Ureter (tissue), 1 donor: ENCODE measurements at regions not wholly inside any gene's neighbourhood (a gene's known extent, or its start where the extent isn't known, plus 50 kb on each side); places are given as distances from the start of the nearest gene placed in this dataset.

Experiments used
- DNase-seq: peaks from one replicate; pipeline ENCODE4 v3.0.0-alpha.2; 2020; ENCODE audit warnings: low spot score
- donor health status: DM: yes; HTN: yes; CAD: no.

- no peak for DNase-seq
Observed at GRCh38 chrX:40452031-40452430, 128.7 kb upstream of the ATP6AP2 start.

DNA sequence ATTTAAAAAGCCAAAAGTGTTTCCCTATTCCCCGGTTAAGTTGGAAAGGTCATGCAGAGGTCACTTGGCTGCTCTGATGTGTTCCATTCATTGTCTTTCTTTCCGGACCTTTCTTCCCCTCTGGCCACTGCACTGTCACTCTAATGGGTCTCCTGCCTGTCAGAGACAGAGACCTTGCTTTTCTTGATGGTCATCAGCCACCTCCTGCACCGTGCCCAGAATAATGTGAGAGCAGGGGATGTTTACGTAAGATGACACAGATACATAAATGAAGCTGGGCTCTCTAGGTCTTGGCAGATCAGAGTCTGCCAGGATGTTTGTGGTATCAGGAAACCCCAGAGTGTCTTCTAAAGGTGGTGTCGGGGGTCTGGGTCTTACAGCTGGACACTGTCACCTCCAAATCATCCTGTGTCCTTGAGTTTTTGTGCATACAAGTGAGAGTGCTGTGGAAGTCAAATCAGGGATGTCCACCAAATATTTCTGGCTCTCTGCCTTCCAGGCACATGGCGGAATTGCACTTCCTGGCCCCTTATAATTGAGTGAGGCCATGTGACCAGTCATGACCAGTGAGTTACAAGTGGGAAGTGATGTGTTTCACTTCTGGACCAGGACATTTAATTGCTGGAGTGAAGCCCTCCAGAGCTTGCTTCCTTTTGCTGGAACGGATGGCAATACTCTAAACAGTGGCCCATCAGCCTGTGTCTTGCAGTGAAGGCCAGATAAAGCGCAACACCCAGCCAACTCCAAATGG lies 130.6 kb upstream of the ATP6AP2 start:
- DNase-seq = no peak

- peak; percentile 60 for DNase-seq
Observed at GRCh38 chrX:40449396-40449795, 131.4 kb upstream of the ATP6AP2 start.

DNA sequence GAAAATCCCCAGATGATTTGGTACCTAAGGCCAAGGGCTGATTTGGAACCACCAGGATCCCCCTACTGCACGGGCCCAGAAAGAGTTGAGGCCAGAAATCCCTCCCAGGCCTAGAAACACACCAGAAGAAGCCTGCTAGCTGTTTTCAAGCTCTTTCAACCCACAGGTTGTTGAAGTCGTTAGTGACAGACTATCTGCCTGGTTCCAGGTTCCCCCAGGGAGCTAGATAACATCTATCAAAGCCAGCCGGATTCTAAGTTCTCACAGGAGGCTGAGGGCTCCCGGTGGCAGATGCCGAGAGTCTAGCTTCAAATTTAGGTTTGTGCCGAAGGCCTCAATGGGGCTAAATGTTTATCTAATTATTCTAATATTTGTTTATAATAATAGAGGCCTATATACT lies 132.0 kb upstream of the ATP6AP2 start:
- DNase-seq = no peak

DNA sequence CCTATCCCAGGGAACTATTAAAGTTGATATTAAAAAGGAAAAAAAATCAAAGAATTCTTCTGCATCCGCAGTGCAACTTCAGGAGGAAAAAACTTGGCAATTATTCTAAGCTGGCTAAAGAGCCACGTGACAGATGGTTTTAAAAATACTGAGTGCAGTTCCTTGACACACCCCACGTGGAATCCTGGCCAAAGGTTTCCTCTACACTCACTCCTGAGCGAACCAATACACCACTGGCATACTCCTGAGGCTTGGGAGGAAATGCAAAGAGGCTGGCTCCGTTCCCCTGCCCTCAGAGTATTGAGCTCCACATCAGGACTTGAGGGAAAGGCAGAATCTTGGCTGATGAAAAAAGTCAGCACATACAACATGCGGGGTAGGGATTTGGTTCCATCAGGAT lies 133.8 kb upstream of the ATP6AP2 start:
- DNase-seq = peak; percentile 59

DNA sequence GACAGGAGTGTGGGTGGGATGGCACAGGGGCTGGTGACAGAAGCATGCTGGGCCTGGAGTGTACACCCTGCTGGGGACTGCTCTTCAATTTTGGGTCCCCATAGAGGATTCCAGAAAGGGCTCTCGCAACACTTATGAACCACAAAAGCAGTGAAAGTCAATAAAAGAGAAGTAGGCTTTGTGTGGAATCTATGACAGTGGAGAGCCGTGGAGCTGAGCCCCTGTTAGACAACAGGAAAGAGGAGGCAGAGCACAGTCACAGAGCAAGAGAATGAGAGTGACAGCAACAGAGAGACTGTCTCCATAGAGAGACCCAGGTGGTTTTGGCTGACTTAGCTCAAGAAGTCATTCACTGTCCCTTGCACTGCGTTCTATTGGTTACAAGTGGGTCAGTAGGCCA lies 135.1 kb upstream of the ATP6AP2 start:
- no peak for DNase-seq

DNA sequence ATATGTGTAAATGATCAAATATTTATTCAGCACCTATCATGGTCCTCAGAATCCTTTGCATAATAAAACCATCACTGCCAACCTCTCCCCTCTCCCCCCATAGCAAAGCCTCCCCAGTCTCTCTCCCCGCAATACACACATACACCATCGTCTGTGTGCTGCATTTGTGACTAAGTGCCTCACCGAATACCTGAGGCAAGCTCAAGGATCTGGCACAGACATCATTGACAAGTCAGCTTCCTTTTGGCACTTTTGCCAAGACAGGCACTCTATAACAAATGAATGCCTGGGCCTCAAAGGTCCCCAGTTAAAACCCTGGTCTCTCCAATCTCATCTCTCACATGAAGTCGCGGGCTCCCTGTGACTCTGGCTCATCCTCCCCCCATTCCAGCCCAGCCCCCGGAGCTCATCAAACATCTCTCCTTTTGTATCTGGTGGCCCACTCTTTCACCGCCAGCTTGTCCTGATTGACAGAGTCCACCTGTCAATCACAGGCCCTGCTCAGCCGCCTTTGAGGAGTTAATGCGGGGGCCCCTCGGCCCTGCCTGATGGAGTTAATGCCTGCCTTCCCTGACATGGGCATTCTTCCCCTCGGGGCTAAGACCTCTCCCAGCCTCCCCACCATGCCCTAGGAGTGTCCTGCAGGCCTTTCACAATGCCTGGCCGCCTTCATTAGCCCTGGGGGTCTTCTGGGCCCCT lies 135.8 kb upstream of the ATP6AP2 start:
- no peak for DNase-seq

DNA sequence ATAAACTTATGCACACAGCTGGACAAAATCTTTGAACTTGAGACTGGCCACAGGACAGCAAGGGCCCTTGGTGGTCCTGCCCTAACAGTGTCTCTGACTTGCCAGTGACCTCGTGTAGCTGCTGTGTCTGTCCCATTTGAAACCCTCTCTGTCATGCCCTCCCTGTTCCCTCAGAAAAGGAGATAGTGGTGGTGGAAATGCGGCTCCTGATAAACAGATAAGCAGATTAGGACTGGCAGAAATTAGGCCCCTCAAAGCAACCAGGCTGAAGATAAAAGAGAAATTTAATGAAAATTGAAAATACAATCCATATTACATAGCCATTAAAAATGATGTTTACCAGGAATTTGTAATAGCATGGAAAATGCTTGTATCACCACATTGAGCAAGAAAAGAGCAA lies 136.6 kb upstream of the ATP6AP2 start:
- DNase-seq = no peak

GRCh38 chrX:40440866-40441265 lies 139.9 kb upstream of the ATP6AP2 start:
- DNase-seq = no peak

DNA sequence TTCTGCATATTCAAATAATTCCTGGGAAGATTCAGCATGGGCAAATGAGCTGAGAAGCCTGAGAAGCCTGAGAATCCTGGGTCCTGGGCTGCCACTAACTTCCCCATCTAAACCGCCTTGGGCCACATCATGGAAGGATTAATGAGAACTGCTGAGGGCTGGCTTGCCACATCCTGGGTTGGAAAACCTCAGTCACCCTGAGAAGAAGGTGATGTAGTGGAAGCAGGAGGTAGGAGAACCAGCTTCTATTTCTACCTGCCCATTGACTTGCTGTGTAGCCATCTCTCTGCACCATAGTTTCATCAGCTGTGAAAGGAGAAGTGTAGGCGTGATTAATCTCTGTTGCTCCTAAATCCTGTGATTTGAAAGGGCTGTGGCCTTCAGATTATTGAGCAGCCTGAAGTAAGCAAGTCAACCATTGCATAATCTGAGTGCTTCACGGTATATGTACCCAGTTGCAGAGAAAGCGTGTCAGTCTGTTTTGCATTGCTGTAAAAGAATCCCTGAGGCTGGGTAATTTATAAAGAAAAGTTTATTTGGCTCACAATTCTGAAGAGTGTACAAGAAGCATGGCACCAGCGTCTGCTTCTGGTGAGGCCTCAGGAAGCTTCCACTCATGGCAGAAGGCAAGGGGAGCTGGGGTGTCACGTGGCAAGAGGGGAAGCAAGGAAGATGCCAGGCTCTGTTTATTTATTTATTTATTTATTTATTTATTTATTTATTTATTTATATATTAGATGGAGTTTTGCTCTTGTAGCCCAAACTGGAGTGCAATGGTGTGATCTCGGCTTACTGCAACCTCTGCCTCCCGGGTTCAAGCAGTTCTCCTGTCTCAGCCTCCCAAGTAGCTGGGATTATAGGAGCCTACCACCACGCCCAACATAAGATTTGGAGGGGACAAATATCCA lies 140.9 kb upstream of the ATP6AP2 start:
- no peak for DNase-seq

DNA sequence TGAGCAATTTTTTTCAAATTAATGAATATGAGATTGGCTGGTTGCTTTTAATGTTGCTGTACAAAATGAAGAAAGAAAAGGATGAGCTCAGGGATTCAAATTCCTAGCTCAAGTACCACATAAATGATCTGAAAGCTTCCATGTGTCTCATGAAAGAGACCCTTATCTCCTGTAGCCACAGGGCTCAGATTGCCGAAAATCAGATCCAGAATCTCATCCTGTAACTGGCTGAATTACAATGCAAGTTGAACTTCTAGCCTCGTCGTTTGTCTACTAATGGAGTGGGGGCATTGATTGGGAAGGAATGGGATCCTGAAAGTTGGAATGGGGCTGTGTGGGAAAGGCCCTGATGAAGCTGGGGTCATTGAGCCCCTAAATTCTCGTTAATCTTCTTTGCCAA lies 143.4 kb upstream of the ATP6AP2 start:
- DNase-seq = no peak

GRCh38 chrX:40434947-40435346 lies 145.8 kb upstream of the ATP6AP2 start:
- DNase-seq = no peak

GRCh38 chrX:40434443-40434842 lies 146.3 kb upstream of the ATP6AP2 start:
- DNase-seq = no peak

- DNase-seq = no peak
Observed at GRCh38 chrX:40433160-40433559, 147.6 kb upstream of the ATP6AP2 start.

- DNase-seq = no peak
Observed at GRCh38 chrX:40424259-40424658, 156.5 kb upstream of the ATP6AP2 start.

- DNase-seq = no peak
Observed at GRCh38 chrX:40423299-40423698, 157.5 kb upstream of the ATP6AP2 start.

- no peak for DNase-seq
Observed at GRCh38 chrX:40422021-40422420, 158.7 kb upstream of the ATP6AP2 start.

DNA sequence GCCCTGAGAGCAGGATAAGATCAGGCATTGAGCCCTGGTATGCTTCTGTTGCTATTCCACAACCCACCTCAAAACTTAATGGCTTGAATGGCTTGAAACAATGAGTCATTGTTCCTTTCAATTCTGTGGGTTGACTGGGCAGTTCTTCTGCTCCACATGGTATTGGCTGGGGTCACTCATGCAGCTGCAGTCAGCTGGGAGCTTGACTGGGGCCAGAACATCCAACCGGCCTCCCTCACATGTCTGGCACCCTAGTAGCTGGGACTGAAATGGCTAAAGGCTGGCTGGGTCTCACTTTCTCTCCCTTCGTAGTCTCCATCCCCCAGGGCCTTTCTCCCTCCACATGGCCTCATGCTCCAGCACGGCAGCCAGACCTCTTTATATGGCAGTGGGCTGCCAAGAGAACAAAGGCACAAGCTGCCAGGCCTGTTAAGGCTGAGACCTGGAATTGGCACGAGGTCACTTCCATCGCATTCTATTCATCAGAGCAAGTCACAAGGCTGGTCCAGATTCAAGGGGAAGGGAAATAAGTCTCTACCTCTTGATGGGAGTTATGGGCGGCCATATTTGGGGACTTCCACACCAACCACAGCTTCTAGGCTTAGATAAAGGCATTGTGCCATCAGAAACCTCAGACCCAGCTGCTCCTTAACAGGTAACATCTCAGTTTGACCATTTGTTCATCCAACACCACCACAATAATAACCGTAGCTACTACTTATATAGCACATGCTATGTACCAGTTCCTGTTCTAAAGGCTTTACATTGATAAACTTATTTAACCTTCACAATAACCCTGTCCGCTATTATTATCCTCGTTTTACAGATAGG lies 159.7 kb upstream of the ATP6AP2 start:
- no peak for DNase-seq

- DNase-seq = no peak
Observed at GRCh38 chrX:40418813-40419195, 162.0 kb upstream of the ATP6AP2 start.

- DNase-seq = peak; percentile 52
Observed at GRCh38 chrX:40418146-40418812, 162.5 kb upstream of the ATP6AP2 start.

GRCh38 chrX:40415675-40416074 lies 165.1 kb upstream of the ATP6AP2 start:
- DNase-seq = no peak
